GM12873 (cell line): ENCODE measurements at regions not wholly inside any gene's neighbourhood (a gene's known extent, or its start where the extent isn't known, plus 50 kb on each side); places are given as distances from the start of the nearest gene placed in this dataset.

Experiments used
- TF ChIP-seq, protein P1 (sequence below): IDR thresholded peaks from 2 replicates; pipeline ENCODE4 v1.5.1; 2012; ENCODE audit warnings: low read depth, mild to moderate bottlenecking, moderate library complexity, low read length, control low read depth; ENCODE audit not compliant: insufficient read depth; ENCODE audit errors: missing control alignments

DNA sequence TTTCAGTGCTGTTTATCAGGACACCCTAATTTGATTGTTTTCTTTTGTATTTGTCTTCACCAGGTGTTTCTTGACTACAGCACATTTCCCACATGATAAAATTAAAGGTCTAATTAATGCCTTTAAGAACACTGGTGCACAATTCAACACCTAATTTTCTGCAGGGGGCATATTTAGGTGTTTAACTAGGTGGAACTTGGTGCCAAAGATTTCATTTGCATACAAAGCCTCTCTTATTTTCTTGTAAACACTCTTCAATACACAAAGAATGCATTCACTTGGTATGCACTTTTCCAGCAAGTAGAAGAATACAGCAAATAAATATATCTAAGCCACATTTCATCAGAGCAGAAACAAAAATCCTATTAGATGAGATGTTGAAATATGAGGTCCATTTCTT, 646.2 kb upstream of the FOXG1 start:
- TF ChIP-seq, protein P1, sequence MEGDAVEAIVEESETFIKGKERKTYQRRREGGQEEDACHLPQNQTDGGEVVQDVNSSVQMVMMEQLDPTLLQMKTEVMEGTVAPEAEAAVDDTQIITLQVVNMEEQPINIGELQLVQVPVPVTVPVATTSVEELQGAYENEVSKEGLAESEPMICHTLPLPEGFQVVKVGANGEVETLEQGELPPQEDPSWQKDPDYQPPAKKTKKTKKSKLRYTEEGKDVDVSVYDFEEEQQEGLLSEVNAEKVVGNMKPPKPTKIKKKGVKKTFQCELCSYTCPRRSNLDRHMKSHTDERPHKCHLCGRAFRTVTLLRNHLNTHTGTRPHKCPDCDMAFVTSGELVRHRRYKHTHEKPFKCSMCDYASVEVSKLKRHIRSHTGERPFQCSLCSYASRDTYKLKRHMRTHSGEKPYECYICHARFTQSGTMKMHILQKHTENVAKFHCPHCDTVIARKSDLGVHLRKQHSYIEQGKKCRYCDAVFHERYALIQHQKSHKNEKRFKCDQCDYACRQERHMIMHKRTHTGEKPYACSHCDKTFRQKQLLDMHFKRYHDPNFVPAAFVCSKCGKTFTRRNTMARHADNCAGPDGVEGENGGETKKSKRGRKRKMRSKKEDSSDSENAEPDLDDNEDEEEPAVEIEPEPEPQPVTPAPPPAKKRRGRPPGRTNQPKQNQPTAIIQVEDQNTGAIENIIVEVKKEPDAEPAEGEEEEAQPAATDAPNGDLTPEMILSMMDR: no peak

DNA sequence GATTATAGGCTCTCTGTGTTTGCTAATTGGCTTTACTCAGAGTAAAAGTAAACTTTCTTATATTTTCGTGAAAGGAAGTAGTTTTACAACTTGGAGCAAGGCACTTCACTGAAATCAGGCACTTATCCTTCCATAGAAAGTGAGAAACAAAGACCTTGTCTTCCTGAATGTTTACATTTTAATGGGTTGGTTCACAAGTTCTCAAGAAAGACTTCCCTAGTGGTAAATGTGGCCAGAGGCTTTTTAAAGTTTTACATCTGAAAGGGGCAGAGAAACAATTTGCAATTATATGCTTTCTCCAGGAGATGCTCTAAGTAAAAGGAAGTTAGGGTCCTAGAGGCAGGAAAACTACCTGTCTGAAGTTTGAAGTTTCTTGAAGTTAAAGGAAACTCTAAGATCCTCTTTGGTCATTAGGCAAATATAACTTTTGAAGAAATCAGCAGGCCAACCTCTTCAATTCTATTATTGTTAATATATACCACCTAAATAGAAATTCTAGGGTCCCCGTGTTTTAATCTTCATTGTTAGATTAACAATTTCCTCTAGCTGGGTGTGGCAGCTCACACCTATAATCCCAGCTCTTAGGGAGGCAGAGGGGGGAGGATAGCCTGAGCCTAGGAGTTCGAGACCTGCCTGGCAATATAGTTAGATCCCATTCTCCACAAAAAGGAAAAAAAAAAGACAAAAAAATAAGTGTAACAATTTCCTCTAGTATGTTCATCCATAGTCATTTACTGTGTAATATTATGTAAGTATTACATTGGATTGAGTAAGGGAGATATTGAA, 644.9 kb upstream of the FOXG1 start:
- TF ChIP-seq, protein P1: no peak

- TF ChIP-seq, protein P1: no peak
Observed at GRCh38 chr14:28130610-28131284, 635.8 kb upstream of the FOXG1 start.

DNA sequence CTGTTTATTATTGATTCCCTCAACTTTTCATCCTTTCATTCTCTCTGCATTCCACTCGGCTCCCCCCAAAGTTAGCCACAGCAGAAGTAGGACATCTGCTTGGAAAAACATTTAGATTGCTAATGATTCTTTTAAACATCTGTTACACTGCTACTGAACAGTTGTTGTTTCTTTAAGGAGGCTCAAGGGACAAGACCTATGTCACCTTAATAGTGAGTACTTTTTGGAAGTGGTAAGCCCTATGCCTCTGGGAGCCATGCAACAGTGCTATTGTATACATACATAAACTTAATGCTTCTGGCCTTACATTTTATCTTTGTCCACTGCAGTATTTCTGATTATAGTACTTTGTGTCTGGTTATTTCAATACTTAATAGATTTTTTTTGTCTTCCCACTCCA, 628.2 kb upstream of the FOXG1 start:
- TF ChIP-seq, protein P1: no peak

- TF ChIP-seq, protein P1: no peak
Observed at GRCh38 chr14:28141662-28142061, 624.9 kb upstream of the FOXG1 start.

DNA sequence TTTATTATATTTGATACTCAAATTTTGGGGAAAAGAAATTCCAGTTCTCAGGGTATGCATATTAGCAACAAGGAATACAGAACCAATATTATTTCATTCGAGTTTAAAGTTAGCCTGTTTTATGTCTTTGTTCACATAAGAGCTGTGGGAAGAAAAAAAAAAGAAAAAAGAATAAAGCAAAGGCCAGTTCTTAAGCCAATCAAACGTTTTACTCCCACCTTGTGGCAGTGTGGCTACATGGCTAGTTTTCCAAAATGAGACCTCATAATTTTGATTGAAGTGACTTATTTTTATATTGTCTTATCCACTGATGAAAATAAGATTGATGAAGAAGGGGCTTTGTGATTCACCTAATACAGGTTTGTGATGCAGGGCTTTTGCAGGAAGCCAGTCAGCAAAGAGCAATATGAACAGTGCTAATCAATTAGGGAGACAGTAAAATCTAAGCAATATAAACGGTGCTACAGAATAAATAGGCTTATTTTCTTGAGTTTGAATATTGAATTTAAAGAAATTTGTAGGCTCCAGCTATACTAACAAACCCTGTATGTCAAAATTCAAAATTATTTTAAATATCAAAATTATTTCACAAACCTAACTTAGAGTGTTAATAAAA, 624.1 kb upstream of the FOXG1 start:
- TF ChIP-seq, protein P1: no peak

- TF ChIP-seq, protein P1: no peak
Observed at GRCh38 chr14:28143316-28143715, 623.3 kb upstream of the FOXG1 start.
